22Rv1 (cell line): ENCODE measurements at regions not wholly inside any gene's neighbourhood (a gene's known extent, or its start where the extent isn't known, plus 50 kb on each side); places are given as distances from the start of the nearest gene placed in this dataset.

Experiments
- H3K27ac ChIP-seq: fragments of 450-650 bp; 2 replicates; pipeline ENCODE4 v1.5.1; 2017
- CTCF ChIP-seq: fragments of 450-650 bp; IDR thresholded peaks from 2 replicates; pipeline ENCODE4 v1.5.1; 2017; ENCODE audit warnings: mild to moderate bottlenecking
- ZFX ChIP-seq: fragments of 450-650 bp; IDR thresholded peaks from 2 replicates; pipeline ENCODE4 v1.6.1; 2017; ENCODE audit warnings: antibody characterized with exemption, borderline replicate concordance

- H3K27ac ChIP-seq: no peak overlapping the region
- TF ChIP-seq CTCF: no peak
- TF ChIP-seq ZFX: no peak
These were observed 545.5 kb upstream of the MDFIC2 start for GRCh38 chr3:70857916-70858315.

GRCh38 chr3:70856414-70857162 is 544.1 kb upstream of the MDFIC2 start:
- no peak overlapping the region for H3K27ac ChIP-seq
- TF ChIP-seq ZFX: no peak
- TF ChIP-seq CTCF: no peak

- no peak overlapping the region for H3K27ac ChIP-seq
- TF ChIP-seq CTCF: no peak
- no peak for TF ChIP-seq ZFX
These were observed 542.7 kb upstream of the MDFIC2 start for GRCh38 chr3:70855149-70855548.

- no peak for TF ChIP-seq CTCF
- no peak for TF ChIP-seq ZFX
- no peak overlapping the region for H3K27ac ChIP-seq
These were observed 541.7 kb upstream of the MDFIC2 start for GRCh38 chr3:70854108-70854507.

GRCh38 chr3:70853161-70853944 is 540.9 kb upstream of the MDFIC2 start:
- TF ChIP-seq ZFX (no peak), CTCF (no peak)

GRCh38 chr3:70849911-70850699 is 537.7 kb upstream of the MDFIC2 start:
- no peak overlapping the region for H3K27ac ChIP-seq
- no peak for TF ChIP-seq ZFX
- TF ChIP-seq CTCF: no peak

More at GRCh38 chr3:70853161-70853944, 540.9 kb upstream of the MDFIC2 start:
- no peak overlapping the region for H3K27ac ChIP-seq
